K562 (cell line): ENCODE measurements at regions not wholly inside any gene's neighbourhood (a gene's known extent, or its start where the extent isn't known, plus 50 kb on each side); places are given as distances from the start of the nearest gene placed in this dataset.

Experiments
- ATAC-seq: fragments of 200-7000 bp; cut with Tn5 transposase; 3 replicates; pipeline ENCODE4 v1.9.1; 2020; ENCODE audit warnings: moderate library complexity
- BruUV-seq: library from RNA; stranded (reverse); fragments of 400-500 nt; replicated peaks from 2 replicates; lab custom pipeline; 2021; lab: Mats Ljungman, UMichigan
- CTCF ChIA-PET: fragments of 300-600 bp; formaldehyde crosslinking; extraction: SDS; loops from one replicate; lab custom pipeline; 2021; ENCODE audit warnings: low intra/inter-chr PET ratio; lab: Yijun Ruan, JAX
- POLR2A ChIA-PET: fragments of 300-600, 350-650 bp; sonication (Branson Sonifier 250); formaldehyde crosslinking; extraction: SDS; loops from one replicate; lab custom pipeline; 2021; ENCODE audit warnings: antibody characterized with exemption, inconsistent platforms; lab: Yijun Ruan, JAX
- DNase-seq, 4 experiments: peaks; one replicate each; pipeline versions ENCODE4 v3.0.0 to v3.0.0-alpha.2; 2011 to 2018; ENCODE audit warnings: low spot score in 3 of 4, mixed read lengths in 3 of 4; ENCODE audit errors: extremely low read depth in 1 of 4
- FAIRE-seq: peaks from 2 replicates; lab custom pipeline; 2011; peaks lifted over from hg19 to GRCh38; lab: Jason Lieb, UNC
- H2AFZ ChIP-seq: 2 replicates; pipeline ENCODE4 v1.6.0; 2011; ENCODE audit warnings: low read depth, low read length, control low read depth, inconsistent platforms
- H3K27ac ChIP-seq: fragments of 200-600 bp; 3 replicates; pipeline ENCODE4 v1.8.0; 2011; ENCODE audit warnings: low read depth, mild to moderate bottlenecking, control low read depth, inconsistent platforms, low read length, moderate library complexity, mixed read lengths; ENCODE audit errors: extremely low read depth
- H3K27me3 ChIP-seq, 2 experiments: fragments of 300-600 bp in 1 of 2; 2 replicates in 1 of 2; 3 replicates in 1 of 2; pipeline versions ENCODE4 v1.6.0 to v1.8.0; 2011; ENCODE audit warnings: inconsistent platforms in 2 of 2, low read length in 2 of 2, mild to moderate bottlenecking in 1 of 2, mixed read lengths in 1 of 2, moderate library complexity in 1 of 2; ENCODE audit not compliant: control insufficient read depth in 2 of 2, insufficient read depth in 2 of 2
- H3K36me3 ChIP-seq: fragments of 300-600 bp; 3 replicates; pipeline ENCODE4 v1.8.0; 2011; ENCODE audit warnings: mild to moderate bottlenecking, low read length, inconsistent platforms; ENCODE audit not compliant: control insufficient read depth, insufficient read depth
- H3K4me1 ChIP-seq, 2 experiments: fragments of 200-600 bp in 1 of 2; replicated peaks in 1 of 2; 2 replicates in 1 of 2; 3 replicates in 1 of 2; pipeline versions ENCODE4 v1.5.1 to v1.8.0; 2011; ENCODE audit warnings: inconsistent platforms in 2 of 2, low read length in 2 of 2, mild to moderate bottlenecking in 1 of 2, mixed read lengths in 1 of 2, moderate library complexity in 1 of 2; ENCODE audit not compliant: control insufficient read depth in 2 of 2, insufficient read depth in 2 of 2
- H3K4me2 ChIP-seq: 2 replicates; pipeline ENCODE4 v1.6.1; 2011; ENCODE audit warnings: low read length, control low read depth, inconsistent platforms, mixed read lengths; ENCODE audit not compliant: insufficient read depth
- H3K4me3 ChIP-seq: fragments of 200-600 bp; sonication (generic), shearing (Covaris generic); 2 replicates; pipeline ENCODE4 v1.5.1; 2016; ENCODE audit warnings: control low read depth, inconsistent platforms
- H3K79me2 ChIP-seq: fragments of 200-600 bp; 3 replicates; pipeline ENCODE4 v1.8.0; 2011; ENCODE audit warnings: low read length, inconsistent platforms; ENCODE audit not compliant: control insufficient read depth, insufficient read depth
- H3K9ac ChIP-seq, 2 experiments: 2 replicates each; pipeline versions ENCODE4 v1.6.0 to v1.6.1; 2011; ENCODE audit warnings: low read depth in 2 of 2, low read length in 2 of 2, control low read depth in 1 of 2, inconsistent platforms in 1 of 2, mild to moderate bottlenecking in 1 of 2, mixed read lengths in 1 of 2; ENCODE audit not compliant: insufficient read depth in 1 of 2
- H3K9me1 ChIP-seq: one replicate; pipeline ENCODE4 v1.6.0; 2011; ENCODE audit warnings: inconsistent platforms, mild to moderate bottlenecking, low read length, moderate library complexity; ENCODE audit not compliant: control insufficient read depth, insufficient read depth
- H3K9me3 ChIP-seq: replicated peaks from 2 replicates; pipeline ENCODE4 v1.5.1; 2011; ENCODE audit warnings: low read depth, low read length, inconsistent platforms; ENCODE audit not compliant: control insufficient read depth, insufficient read depth
- H4K20me1 ChIP-seq: replicated peaks from 2 replicates; pipeline ENCODE4 v1.6.1; 2011; ENCODE audit warnings: low read length, inconsistent platforms, mixed read lengths; ENCODE audit not compliant: control insufficient read depth, insufficient read depth
- CBFA2T3 ChIP-seq: fragments of 450-650 bp; IDR thresholded peaks from 2 replicates; pipeline ENCODE4 v1.6.1; 2017
- GABPB1 ChIP-seq: sonication (generic); formaldehyde crosslinking; IDR thresholded peaks from 2 replicates; pipeline ENCODE4 v1.8.0; 2022; ENCODE audit warnings: mild to moderate bottlenecking, missing genetic modification reagents
- HDAC6 ChIP-seq: IDR thresholded peaks from 2 replicates; pipeline ENCODE4 v1.6.1; 2012; ENCODE audit warnings: low read depth, mild to moderate bottlenecking, control low read depth, inconsistent platforms, low read length, moderate library complexity
- HOMEZ ChIP-seq: fragments of 250-450 bp; sonication (Bioruptor Pico); IDR thresholded peaks from 2 replicates; pipeline ENCODE4 v1.4.0; 2020; ENCODE audit warnings: mild to moderate bottlenecking, moderate library complexity
- KDM1A ChIP-seq, 2 experiments: fragments of 450-650 bp; IDR thresholded peaks; 2 replicates each; pipeline ENCODE4 v1.6.1; 2016; ENCODE audit warnings: mild to moderate bottlenecking in 2 of 2
- NCOA6 ChIP-seq: fragments of 450-650 bp; IDR thresholded peaks from 2 replicates; pipeline ENCODE4 v1.6.1; 2017; ENCODE audit warnings: mild to moderate bottlenecking
- RAD21 ChIP-seq, 2 experiments: fragments of 250-450 bp in 1 of 2; fragments of 450-650 bp in 1 of 2; sonication (Bioruptor Pico) in 1 of 2; formaldehyde crosslinking in 1 of 2; IDR thresholded peaks in 1 of 2; conservative IDR thresholded peaks in 1 of 2; 2 replicates each; pipeline versions ENCODE4 v1.4.0 to v1.8.0; 2020 to 2022; ENCODE audit warnings: mild to moderate bottlenecking in 2 of 2, moderate library complexity in 1 of 2
- TAF1 ChIP-seq: IDR thresholded peaks from 2 replicates; pipeline ENCODE4 v1.6.1; 2011; ENCODE audit warnings: mild to moderate bottlenecking, low read length, moderate library complexity; ENCODE audit not compliant: insufficient read depth, control insufficient read depth, severe bottlenecking; ENCODE audit errors: extremely low read depth
- TSC22D4 ChIP-seq: fragments of 450-650 bp; IDR thresholded peaks from 2 replicates; pipeline ENCODE4 v1.6.1; 2016; ENCODE audit warnings: missing genetic modification characterization, missing biosample characterization, control low read depth
- WGBS: fragments of 100-300 bp; shearing (Covaris generic); methylation state at CpG from one replicate; pipeline ENCODE4 v1.1.6; 2016; ENCODE audit warnings: low coverage, mixed read lengths; ENCODE audit not compliant: insufficient coverage; ENCODE audit errors: missing lambda C conversion rate; 5-methylcytosine and 5-hydroxymethylcytosine counted together
- in situ Hi-C: fragments of 300-500 bp; cut with MboI; formaldehyde crosslinking; loops from 4 replicates; pipeline ENCODE4 v1.15.0; 2018; ENCODE audit warnings: inconsistent platforms, mixed read lengths
- intact Hi-C: fragments of 100-400 bp; cut with micrococcal nuclease; formaldehyde crosslinking; loops from 2 replicates; pipeline ENCODE4 v1.14.2; 2022
- TF ChIP-seq, protein P1 (sequence below), 2 experiments: IDR thresholded peaks; 2 replicates each; pipeline ENCODE4 v1.6.1; 2011; ENCODE audit warnings: borderline replicate concordance in 1 of 2, control low read depth in 1 of 2, low read depth in 1 of 2, low read length in 1 of 2, mild to moderate bottlenecking in 1 of 2, mixed read lengths in 1 of 2, moderate library complexity in 1 of 2; ENCODE audit not compliant: insufficient read depth in 1 of 2, insufficient read length in 1 of 2, poor library complexity in 1 of 2, severe bottlenecking in 1 of 2; ENCODE audit errors: extremely low read depth in 1 of 2

- no peak overlapping the region for H3K27ac ChIP-seq
- H3K9ac ChIP-seq = no peak overlapping the region
- H3K27me3 ChIP-seq = peaks cover 8 to 30% of the 10 kb centered on the region in 2 experiments; a peak in 4 of 5 replicates
- CTCF ChIA-PET = no interaction called here
- ATAC-seq = no peak
- WGBS = 0% methylated on average over 6 of the region's 6 CpGs
- POLR2A ChIA-PET = no interaction called here
- no peaks in the 10 kb centered on the region for H3K9me1 ChIP-seq
- no peaks in the 10 kb centered on the region for H3K79me2 ChIP-seq
- H3K4me1 ChIP-seq = no peaks in the 10 kb centered on the region
- in situ Hi-C loops = no loop called here
- TF ChIP-seq HOMEZ (CRISPR knock-in tag) (no peak), NCOA6 (no peak), CBFA2T3 (no peak), KDM1A (IDR thresholded peaks at IDR 0.05) (no peak), RAD21 (CRISPR knock-in tag; conservative IDR thresholded peaks at IDR 0.05 in 1 of 2, IDR thresholded peaks at IDR 0.05 in 1 of 2) (no peak), TSC22D4 (tag) (no peak), GABPB1 (CRISPR knock-in tag) (no peak), TAF1 (no peak), HDAC6 (no peak)
- TF ChIP-seq, protein P1, sequence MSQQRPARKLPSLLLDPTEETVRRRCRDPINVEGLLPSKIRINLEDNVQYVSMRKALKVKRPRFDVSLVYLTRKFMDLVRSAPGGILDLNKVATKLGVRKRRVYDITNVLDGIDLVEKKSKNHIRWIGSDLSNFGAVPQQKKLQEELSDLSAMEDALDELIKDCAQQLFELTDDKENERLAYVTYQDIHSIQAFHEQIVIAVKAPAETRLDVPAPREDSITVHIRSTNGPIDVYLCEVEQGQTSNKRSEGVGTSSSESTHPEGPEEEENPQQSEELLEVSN (IDR thresholded peaks at IDR 0.05; ENCODE audit: borderline replicate concordance in 1 of 2, extremely low read depth in 1 of 2, insufficient read depth in 1 of 2, insufficient read length in 1 of 2, low read depth in 1 of 2, low read length in 1 of 2, poor library complexity in 1 of 2, severe bottlenecking in 1 of 2) = no peak
- no peaks in the 10 kb centered on the region for H4K20me1 ChIP-seq
- no peaks in the 10 kb centered on the region for H3K9me3 ChIP-seq
- H3K4me2 ChIP-seq = no peak overlapping the region
- no peak overlapping the region for H2AFZ ChIP-seq
- H3K4me3 ChIP-seq = no peak overlapping the region
- FAIRE-seq = no peak
- no TSS peak for BruUV-seq
- DNase-seq = no peak
- intact Hi-C loops = no loop called here
- no peaks in the 10 kb centered on the region for H3K36me3 ChIP-seq
Observed at GRCh38 chr10:117674646-117675045, 132.1 kb downstream of the EMX2 start.
